ENCODE measurements at regions not wholly inside any gene's neighbourhood (a gene's known extent, or its start where the extent isn't known, plus 50 kb on each side); places are given as distances from the start of the nearest gene placed in this dataset.

GRCh38 chr13:90984756-90985155 is 362.7 kb upstream of the MIR17HG start:
- no peak for TF ChIP-seq CTCF (IDR thresholded peaks at IDR 0.05; ENCODE audit: low read depth, low read length)
- no peak for DNase-seq (ENCODE audit: extremely low read depth, low read depth)

- TF ChIP-seq CTCF (IDR thresholded peaks at IDR 0.05; ENCODE audit: low read depth, low read length), result no peak
- DNase-seq (ENCODE audit: extremely low read depth, low read depth), result no peak
Measured at GRCh38 chr13:90995001-90995400, 352.5 kb upstream of the MIR17HG start.

GRCh38 chr13:90995614-90996013 is 351.9 kb upstream of the MIR17HG start:
- no peak for DNase-seq (ENCODE audit: extremely low read depth, low read depth)
- no peak for TF ChIP-seq CTCF (IDR thresholded peaks at IDR 0.05; ENCODE audit: low read depth, low read length)

GRCh38 chr13:90997951-90998350 is 349.5 kb upstream of the MIR17HG start:
- DNase-seq (ENCODE audit: extremely low read depth, low read depth), result no peak
- TF ChIP-seq CTCF (IDR thresholded peaks at IDR 0.05; ENCODE audit: low read depth, low read length), result no peak

- TF ChIP-seq CTCF (IDR thresholded peaks at IDR 0.05; ENCODE audit: low read depth, low read length), result no peak
- no peak for DNase-seq (ENCODE audit: extremely low read depth, low read depth)
Measured at GRCh38 chr13:90999401-90999800, 348.1 kb upstream of the MIR17HG start.

- no peak for TF ChIP-seq CTCF (IDR thresholded peaks at IDR 0.05; ENCODE audit: low read depth, low read length)
- DNase-seq (ENCODE audit: extremely low read depth, low read depth), result no peak
Measured at GRCh38 chr13:91001371-91001770, 346.1 kb upstream of the MIR17HG start.

GRCh38 chr13:91014696-91015095 is 332.8 kb upstream of the MIR17HG start:
- no peak for TF ChIP-seq CTCF (IDR thresholded peaks at IDR 0.05; ENCODE audit: low read depth, low read length)
- DNase-seq (ENCODE audit: extremely low read depth, low read depth), result no peak

All from AG09319 (cell line).